C4-2B (cell line): ENCODE measurements at regions not wholly inside any gene's neighbourhood (a gene's known extent, or its start where the extent isn't known, plus 50 kb on each side); places are given as distances from the start of the nearest gene placed in this dataset.

Experiments
- H3K27ac ChIP-seq: fragments of 450-650 bp; 2 replicates; pipeline ENCODE4 v1.5.1; 2017
- CTCF ChIP-seq: fragments of 450-650 bp; conservative IDR thresholded peaks from 2 replicates; pipeline ENCODE4 v1.5.1; 2017; ENCODE audit warnings: mild to moderate bottlenecking
- ZFX ChIP-seq: fragments of 450-650 bp; IDR thresholded peaks from 2 replicates; pipeline ENCODE4 v1.6.1; 2017

GRCh38 chr4:74670583-74670982 is 123.7 kb downstream of the BTC start:
- no peak overlapping the region for H3K27ac ChIP-seq
- TF ChIP-seq CTCF (no peak), ZFX (no peak)

- TF ChIP-seq CTCF (peak; percentile 36), ZFX (no peak)
- no peak overlapping the region for H3K27ac ChIP-seq
Observed at GRCh38 chr4:74671080-74671698, 123.1 kb downstream of the BTC start.

GRCh38 chr4:74674750-74675149 is 119.6 kb downstream of the BTC start:
- no peak overlapping the region for H3K27ac ChIP-seq
- TF ChIP-seq ZFX: no peak
- TF ChIP-seq CTCF: no peak

- H3K27ac ChIP-seq: no peak overlapping the region
- TF ChIP-seq ZFX (no peak), CTCF (peak; percentile 82)
Observed at GRCh38 chr4:74675673-74676279, 118.5 kb downstream of the BTC start.

GRCh38 chr4:74682567-74683359 is 111.6 kb downstream of the BTC start:
- no peak for TF ChIP-seq CTCF
- TF ChIP-seq ZFX: no peak
- H3K27ac ChIP-seq: peak overlapping the region; percentile 2; the same call in 1 of the 2 replicates

- H3K27ac ChIP-seq: no peak overlapping the region
- TF ChIP-seq ZFX (no peak), CTCF (no peak)
Observed at GRCh38 chr4:74692972-74693371, 101.4 kb downstream of the BTC start.
